SU-DHL-6 (cell line): ENCODE measurements at regions not wholly inside any gene's neighbourhood (a gene's known extent, or its start where the extent isn't known, plus 50 kb on each side); places are given as distances from the start of the nearest gene placed in this dataset.

ENCODE experiments used
- H2AFZ ChIP-seq: fragments of 200-600 bp; sonication (generic); 2 replicates; pipeline ENCODE4 v1.6.1; 2014; ENCODE audit warnings: low read depth, mild to moderate bottlenecking, moderate library complexity, mixed read lengths, antibody characterized with exemption, low read length; ENCODE audit not compliant: severe bottlenecking
- H3F3A ChIP-seq: fragments of 200-600 bp; shearing (Covaris generic); 2 replicates; pipeline ENCODE4 v1.6.0; 2016; ENCODE audit warnings: antibody characterized with exemption, mild to moderate bottlenecking; ENCODE audit not compliant: insufficient read depth
- H3K27ac ChIP-seq: fragments of 200-600 bp; sonication (generic); 2 replicates; pipeline ENCODE4 v1.5.1; 2016; ENCODE audit warnings: low read depth, mild to moderate bottlenecking, low read length, moderate library complexity, mixed read lengths
- H3K27me3 ChIP-seq: fragments of 200-600 bp; sonication (generic), shearing (Covaris generic); 2 replicates; pipeline ENCODE4 v1.6.0; 2014; ENCODE audit warnings: mild to moderate bottlenecking, low read length
- H3K36me3 ChIP-seq: fragments of 200-600 bp; sonication (generic); 2 replicates; pipeline ENCODE4 v1.6.1; 2014; ENCODE audit warnings: mild to moderate bottlenecking, low read length, mixed read lengths
- H3K4me2 ChIP-seq: fragments of 300-600, 200-600 bp; shearing (Covaris generic), sonication (generic); 2 replicates; pipeline ENCODE4 v1.6.0; 2014; ENCODE audit warnings: low read length, low read depth, mild to moderate bottlenecking; ENCODE audit not compliant: poor library complexity, severe bottlenecking
- H3K4me3 ChIP-seq: fragments of 200-600 bp; sonication (generic); 2 replicates; pipeline ENCODE4 v1.5.1; 2014; ENCODE audit warnings: antibody characterized with exemption, low read length, mild to moderate bottlenecking, mixed read lengths; ENCODE audit not compliant: insufficient read depth, poor library complexity, severe bottlenecking
- H3K79me2 ChIP-seq: fragments of 200-600 bp; sonication (generic); 2 replicates; pipeline ENCODE4 v1.6.1; 2014; ENCODE audit warnings: mild to moderate bottlenecking, low read length, moderate library complexity; ENCODE audit not compliant: insufficient read depth
- H3K9ac ChIP-seq: fragments of 200-600 bp; sonication (generic); 2 replicates; pipeline ENCODE4 v1.7.0; 2014; ENCODE audit warnings: mild to moderate bottlenecking, low read length
- H3K9me2 ChIP-seq: fragments of 200-600 bp; sonication (generic); replicated peaks from 2 replicates; pipeline ENCODE4 v1.6.1; 2014; ENCODE audit warnings: low read length; ENCODE audit not compliant: insufficient read depth
- H3K9me3 ChIP-seq: fragments of 200-600 bp; sonication (generic); 2 replicates; pipeline ENCODE4 v1.6.1; 2014; ENCODE audit warnings: low read length, mixed read lengths; ENCODE audit not compliant: insufficient read depth
- H4K20me1 ChIP-seq: fragments of 200-600 bp; sonication (generic); 2 replicates; pipeline ENCODE4 v1.6.1; 2014; ENCODE audit warnings: low read depth, mild to moderate bottlenecking, antibody characterized with exemption, low read length, moderate library complexity, mixed read lengths
- CTCF ChIP-seq: fragments of 200-600 bp; sonication (generic); IDR thresholded peaks from one replicate; pipeline ENCODE4 v1.5.1; 2017; ENCODE audit warnings: antibody characterized with exemption, mild to moderate bottlenecking, low read length, moderate library complexity; ENCODE audit not compliant: insufficient read depth, poor library complexity, severe bottlenecking
- EZH2phosphoT487 ChIP-seq: fragments of 200-600 bp; sonication (generic), shearing (Covaris generic); conservative IDR thresholded peaks from 2 replicates; pipeline ENCODE4 v1.6.1; 2018; ENCODE audit warnings: mild to moderate bottlenecking, antibody characterized with exemption, low read length, moderate library complexity, mixed read lengths

GRCh38 chr2:147242445-147242844 is 602.4 kb upstream of the ACVR2A start:
- Histone ChIP-seq H3K27me3 (no peaks in the 10 kb centered on the region), H3K79me2 (no peaks in the 10 kb centered on the region), H3F3A (no peaks in the 10 kb centered on the region), H3K4me2 (no peak overlapping the region), H3K27ac (no peak overlapping the region), H2AFZ (no peak overlapping the region), H3K9me2 (no peaks in the 10 kb centered on the region; the same call in 1 of the 2 replicates), H3K4me3 (no peak overlapping the region), H3K9me3 (no peaks in the 10 kb centered on the region), H3K36me3 (no peaks in the 10 kb centered on the region), H3K9ac (no peak overlapping the region), H4K20me1 (no peaks in the 10 kb centered on the region)
- no peak for TF ChIP-seq CTCF
- no peak for TF ChIP-seq EZH2phosphoT487

GRCh38 chr2:147236601-147237000 is 608.2 kb upstream of the ACVR2A start:
- Histone ChIP-seq H3K9me2 (no peaks in the 10 kb centered on the region), H3K4me3 (no peak overlapping the region), H3K9me3 (no peaks in the 10 kb centered on the region), H3K27ac (no peak overlapping the region), H3F3A (no peaks in the 10 kb centered on the region), H3K4me2 (no peak overlapping the region), H3K27me3 (no peaks in the 10 kb centered on the region), H3K36me3 (no peaks in the 10 kb centered on the region), H3K9ac (no peak overlapping the region), H2AFZ (no peak overlapping the region), H3K79me2 (no peaks in the 10 kb centered on the region), H4K20me1 (no peaks in the 10 kb centered on the region)
- TF ChIP-seq EZH2phosphoT487 (no peak), CTCF (no peak)

- Histone ChIP-seq H3K27ac (no peak overlapping the region), H3K79me2 (no peaks in the 10 kb centered on the region), H3K9me3 (no peaks in the 10 kb centered on the region), H3K9ac (no peak overlapping the region), H4K20me1 (no peaks in the 10 kb centered on the region), H3K9me2 (no peaks in the 10 kb centered on the region), H2AFZ (no peak overlapping the region), H3K4me3 (no peak overlapping the region), H3K27me3 (no peaks in the 10 kb centered on the region), H3K36me3 (no peaks in the 10 kb centered on the region), H3F3A (no peaks in the 10 kb centered on the region), H3K4me2 (no peak overlapping the region)
- TF ChIP-seq EZH2phosphoT487 (no peak), CTCF (no peak)
These were observed 612.6 kb upstream of the ACVR2A start for GRCh38 chr2:147232225-147232669.

GRCh38 chr2:147231607-147232006 is 613.2 kb upstream of the ACVR2A start:
- H3K9ac ChIP-seq: no peak overlapping the region
- no peaks in the 10 kb centered on the region for H3K36me3 ChIP-seq
- no peaks in the 10 kb centered on the region for H3K79me2 ChIP-seq
- H2AFZ ChIP-seq: no peak overlapping the region
- H3K9me2 ChIP-seq: no peaks in the 10 kb centered on the region
- H3K9me3 ChIP-seq: no peaks in the 10 kb centered on the region
- H3K27ac ChIP-seq: no peak overlapping the region
- no peaks in the 10 kb centered on the region for H4K20me1 ChIP-seq
- no peaks in the 10 kb centered on the region for H3K27me3 ChIP-seq
- TF ChIP-seq EZH2phosphoT487 (no peak), CTCF (no peak)
- no peak overlapping the region for H3K4me2 ChIP-seq
- H3K4me3 ChIP-seq: no peak overlapping the region
- H3F3A ChIP-seq: no peaks in the 10 kb centered on the region
